K562 (cell line): ENCODE measurements at regions not wholly inside any gene's neighbourhood (a gene's known extent, or its start where the extent isn't known, plus 50 kb on each side); places are given as distances from the start of the nearest gene placed in this dataset.

Source experiments
- ATAC-seq: fragments of 200-7000 bp; cut with Tn5 transposase; 3 replicates; pipeline ENCODE4 v1.9.1; 2020; ENCODE audit warnings: moderate library complexity
- BruUV-seq: library from RNA; stranded (reverse); fragments of 400-500 nt; replicated peaks from 2 replicates; lab custom pipeline; 2021; lab: Mats Ljungman, UMichigan
- CTCF ChIA-PET: fragments of 300-600 bp; formaldehyde crosslinking; extraction: SDS; loops from one replicate; lab custom pipeline; 2021; ENCODE audit warnings: low intra/inter-chr PET ratio; lab: Yijun Ruan, JAX
- POLR2A ChIA-PET: fragments of 300-600, 350-650 bp; sonication (Branson Sonifier 250); formaldehyde crosslinking; extraction: SDS; loops from one replicate; lab custom pipeline; 2021; ENCODE audit warnings: antibody characterized with exemption, inconsistent platforms; lab: Yijun Ruan, JAX
- DNase-seq, 4 experiments: peaks; one replicate each; pipeline versions ENCODE4 v3.0.0 to v3.0.0-alpha.2; 2011 to 2018; ENCODE audit warnings: low spot score in 3 of 4, mixed read lengths in 3 of 4; ENCODE audit errors: extremely low read depth in 1 of 4
- FAIRE-seq: peaks from 2 replicates; lab custom pipeline; 2011; peaks lifted over from hg19 to GRCh38; lab: Jason Lieb, UNC
- H2AFZ ChIP-seq: 2 replicates; pipeline ENCODE4 v1.6.0; 2011; ENCODE audit warnings: low read depth, low read length, control low read depth, inconsistent platforms
- H3K27ac ChIP-seq: fragments of 200-600 bp; 3 replicates; pipeline ENCODE4 v1.8.0; 2011; ENCODE audit warnings: low read depth, mild to moderate bottlenecking, control low read depth, inconsistent platforms, low read length, moderate library complexity, mixed read lengths; ENCODE audit errors: extremely low read depth
- H3K27me3 ChIP-seq, 2 experiments: fragments of 300-600 bp in 1 of 2; 2 replicates in 1 of 2; 3 replicates in 1 of 2; pipeline versions ENCODE4 v1.6.0 to v1.8.0; 2011; ENCODE audit warnings: inconsistent platforms in 2 of 2, low read length in 2 of 2, mild to moderate bottlenecking in 1 of 2, mixed read lengths in 1 of 2, moderate library complexity in 1 of 2; ENCODE audit not compliant: control insufficient read depth in 2 of 2, insufficient read depth in 2 of 2
- H3K36me3 ChIP-seq: fragments of 300-600 bp; 3 replicates; pipeline ENCODE4 v1.8.0; 2011; ENCODE audit warnings: mild to moderate bottlenecking, low read length, inconsistent platforms; ENCODE audit not compliant: control insufficient read depth, insufficient read depth
- H3K4me1 ChIP-seq, 2 experiments: fragments of 200-600 bp in 1 of 2; replicated peaks in 1 of 2; 2 replicates in 1 of 2; 3 replicates in 1 of 2; pipeline versions ENCODE4 v1.5.1 to v1.8.0; 2011; ENCODE audit warnings: inconsistent platforms in 2 of 2, low read length in 2 of 2, mild to moderate bottlenecking in 1 of 2, mixed read lengths in 1 of 2, moderate library complexity in 1 of 2; ENCODE audit not compliant: control insufficient read depth in 2 of 2, insufficient read depth in 2 of 2
- H3K4me2 ChIP-seq: 2 replicates; pipeline ENCODE4 v1.6.1; 2011; ENCODE audit warnings: low read length, control low read depth, inconsistent platforms, mixed read lengths; ENCODE audit not compliant: insufficient read depth
- H3K4me3 ChIP-seq: fragments of 200-600 bp; sonication (generic), shearing (Covaris generic); 2 replicates; pipeline ENCODE4 v1.5.1; 2016; ENCODE audit warnings: control low read depth, inconsistent platforms
- H3K79me2 ChIP-seq: fragments of 200-600 bp; 3 replicates; pipeline ENCODE4 v1.8.0; 2011; ENCODE audit warnings: low read length, inconsistent platforms; ENCODE audit not compliant: control insufficient read depth, insufficient read depth
- H3K9ac ChIP-seq, 2 experiments: 2 replicates each; pipeline versions ENCODE4 v1.6.0 to v1.6.1; 2011; ENCODE audit warnings: low read depth in 2 of 2, low read length in 2 of 2, control low read depth in 1 of 2, inconsistent platforms in 1 of 2, mild to moderate bottlenecking in 1 of 2, mixed read lengths in 1 of 2; ENCODE audit not compliant: insufficient read depth in 1 of 2
- H3K9me1 ChIP-seq: one replicate; pipeline ENCODE4 v1.6.0; 2011; ENCODE audit warnings: inconsistent platforms, mild to moderate bottlenecking, low read length, moderate library complexity; ENCODE audit not compliant: control insufficient read depth, insufficient read depth
- H3K9me3 ChIP-seq: replicated peaks from 2 replicates; pipeline ENCODE4 v1.5.1; 2011; ENCODE audit warnings: low read depth, low read length, inconsistent platforms; ENCODE audit not compliant: control insufficient read depth, insufficient read depth
- H4K20me1 ChIP-seq: replicated peaks from 2 replicates; pipeline ENCODE4 v1.6.1; 2011; ENCODE audit warnings: low read length, inconsistent platforms, mixed read lengths; ENCODE audit not compliant: control insufficient read depth, insufficient read depth
- CREB5 ChIP-seq: fragments of 250-450 bp; sonication (Bioruptor Pico); IDR thresholded peaks from 2 replicates; pipeline ENCODE4 v1.5.0; 2020; ENCODE audit warnings: mild to moderate bottlenecking
- HES1 ChIP-seq: fragments of 450-650 bp; IDR thresholded peaks from 2 replicates; pipeline ENCODE4 v1.6.1; 2016; ENCODE audit warnings: low read depth, mild to moderate bottlenecking, moderate library complexity
- POLR2G ChIP-seq: fragments of 200-400 bp; formaldehyde crosslinking; IDR thresholded peaks from 2 replicates; pipeline ENCODE4 v1.6.1; 2017; ENCODE audit warnings: low read depth, mild to moderate bottlenecking, antibody characterized with exemption, low read length, moderate library complexity
- PTBP1 ChIP-seq: fragments of 200-400 bp; formaldehyde crosslinking; IDR thresholded peaks from 2 replicates; pipeline ENCODE4 v1.6.1; 2017; ENCODE audit warnings: low read depth, low read length
- SP1 ChIP-seq: sonication (generic); formaldehyde crosslinking; IDR thresholded peaks from 2 replicates; pipeline ENCODE4 v1.8.1; 2022; ENCODE audit warnings: mild to moderate bottlenecking, missing genetic modification reagents
- TAF9B ChIP-seq: fragments of 450-650 bp; IDR thresholded peaks from 2 replicates; pipeline ENCODE4 v1.6.1; 2018; ENCODE audit warnings: mild to moderate bottlenecking; ENCODE audit not compliant: partially characterized antibody
- WGBS: fragments of 100-300 bp; shearing (Covaris generic); methylation state at CpG from one replicate; pipeline ENCODE4 v1.1.6; 2016; ENCODE audit warnings: low coverage, mixed read lengths; ENCODE audit not compliant: insufficient coverage; ENCODE audit errors: missing lambda C conversion rate; 5-methylcytosine and 5-hydroxymethylcytosine counted together
- in situ Hi-C: fragments of 300-500 bp; cut with MboI; formaldehyde crosslinking; loops from 4 replicates; pipeline ENCODE4 v1.15.0; 2018; ENCODE audit warnings: inconsistent platforms, mixed read lengths
- intact Hi-C: fragments of 100-400 bp; cut with micrococcal nuclease; formaldehyde crosslinking; loops from 2 replicates; pipeline ENCODE4 v1.14.2; 2022

DNA sequence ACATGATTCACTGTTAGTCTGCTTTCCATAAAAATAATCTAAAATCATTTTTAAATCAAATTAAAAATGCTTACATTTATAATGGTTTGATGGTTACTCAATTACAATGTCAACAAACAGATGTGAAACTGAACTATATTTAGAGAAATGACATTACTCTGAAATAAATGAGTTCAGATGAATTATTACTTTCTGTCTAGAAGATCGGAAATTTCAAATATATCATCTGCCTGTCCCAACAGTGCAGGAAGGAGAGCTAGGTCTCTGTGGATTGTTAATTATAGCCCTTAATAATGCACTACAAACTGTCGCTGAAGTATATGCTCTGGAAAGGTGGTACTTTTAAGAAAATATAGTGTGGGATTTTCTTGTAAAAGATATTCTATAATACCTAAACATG is 109.8 kb downstream of the DSEL start:
- no peak overlapping the region for H3K4me3 ChIP-seq
- no peaks in the 10 kb centered on the region for H3K27me3 ChIP-seq
- DNase-seq (no peak), FAIRE-seq (no peak), ATAC-seq (no peak)
- H3K79me2 ChIP-seq: no peaks in the 10 kb centered on the region
- WGBS: 0% methylated on average over 2 of the region's 2 CpGs
- in situ Hi-C loops (no loop called here), intact Hi-C loops (no loop called here)
- ChIA-PET CTCF (no interaction called here), POLR2A (no interaction called here)
- H3K9ac ChIP-seq: no peak overlapping the region
- H3K9me3 ChIP-seq: no peaks in the 10 kb centered on the region
- H4K20me1 ChIP-seq: no peaks in the 10 kb centered on the region
- H3K27ac ChIP-seq: no peak overlapping the region
- H3K36me3 ChIP-seq: no peaks in the 10 kb centered on the region
- TF ChIP-seq POLR2G: no peak
- no peak for TF ChIP-seq HES1
- TF ChIP-seq TAF9B: no peak
- TF ChIP-seq PTBP1: no peak
- TF ChIP-seq SP1 (CRISPR knock-in tag): no peak
- no peak for TF ChIP-seq CREB5 (CRISPR knock-in tag)
- BruUV-seq: no TSS peak
- H3K4me1 ChIP-seq: no peaks in the 10 kb centered on the region
- no peaks in the 10 kb centered on the region for H3K9me1 ChIP-seq
- no peak overlapping the region for H3K4me2 ChIP-seq
- H2AFZ ChIP-seq: no peak overlapping the region
